ENCODE measurements at regions not wholly inside any gene's neighbourhood (a gene's known extent, or its start where the extent isn't known, plus 50 kb on each side); places are given as distances from the start of the nearest gene placed in this dataset.

DNA sequence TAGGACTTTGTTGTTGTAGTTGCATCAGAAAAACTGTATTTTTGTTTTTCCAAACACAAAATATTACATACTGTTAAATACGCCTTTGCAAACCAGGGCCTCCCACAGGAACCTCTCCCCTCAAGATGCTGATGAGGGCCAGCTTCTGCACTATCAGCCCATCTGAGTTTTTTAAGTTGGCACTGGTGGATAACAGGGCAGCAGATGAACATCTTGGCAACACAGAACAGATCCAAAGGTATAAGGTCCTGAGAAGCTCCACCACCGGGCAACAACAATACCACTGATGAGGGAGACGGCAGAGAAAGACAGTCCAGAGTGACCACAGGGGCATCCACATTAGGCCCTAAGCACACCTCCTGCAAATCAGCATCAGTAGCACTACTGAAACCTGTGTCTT, 177.7 kb downstream of the DLL1 start:
- no peak overlapping the region for H2BK12ac ChIP-seq (ENCODE audit: low read length)

GRCh38 chr6:170112583-170112860, 178.4 kb downstream of the DLL1 start:
- H3K4ac ChIP-seq (ENCODE audit: low read depth, low read length) = no peak overlapping the region
- no peak overlapping the region for H2BK5ac ChIP-seq (ENCODE audit: low read depth, low read length, poor library complexity)
- H3K4me2 ChIP-seq (ENCODE audit: low read length) = no peak overlapping the region
- H4K8ac ChIP-seq (ENCODE audit: low read depth, low read length) = no peak overlapping the region
- H3K4me1 ChIP-seq (ENCODE audit: control insufficient read depth in 1 of 2, insufficient read depth in 2 of 2, low read length in 2 of 2) = no peaks in the 10 kb centered on the region
- H3K4me3 ChIP-seq (ENCODE audit: low read depth, low read length) = no peak overlapping the region
- no peak overlapping the region for H2AK5ac ChIP-seq (ENCODE audit: low read length)
- H3K27ac ChIP-seq (ENCODE audit: low read depth, low read length) = no peak overlapping the region
- WGBS (ENCODE audit: extremely low coverage, insufficient coverage, insufficient read length) = no CpG with 5 or more reads among the region's 4 CpGs
- DNase-seq = no peak
- H3K79me1 ChIP-seq (ENCODE audit: low read length) = peaks cover 2% of the 10 kb centered on the region
- H3K27me3 ChIP-seq (ENCODE audit: insufficient read depth, low read length) = no peaks in the 10 kb centered on the region
- H2BK12ac ChIP-seq (ENCODE audit: low read length) = no peak overlapping the region
- H2AFZ ChIP-seq (ENCODE audit: insufficient read depth, low read length, poor library complexity) = no peak overlapping the region
- no peak overlapping the region for H4K91ac ChIP-seq (ENCODE audit: low read depth, low read length)
- no peak overlapping the region for H3K23ac ChIP-seq (ENCODE audit: low read length)
- no peak overlapping the region for H2BK120ac ChIP-seq (ENCODE audit: insufficient read depth, low read length, poor library complexity)
- no peak overlapping the region for H3K9ac ChIP-seq (ENCODE audit: low read length)
- no peak overlapping the region for H3K14ac ChIP-seq (ENCODE audit: low read length)
- H4K12ac ChIP-seq (ENCODE audit: low read depth, low read length) = no peak overlapping the region
- peaks cover 2% of the 10 kb centered on the region for H3K9me3 ChIP-seq (ENCODE audit: insufficient read depth, low read depth, low read length)
- H3K36me3 ChIP-seq (ENCODE audit: control insufficient read depth in 1 of 2, insufficient read depth in 2 of 2, low read length in 2 of 2) = no peaks in the 10 kb centered on the region
- H3K18ac ChIP-seq (ENCODE audit: low read length) = no peak overlapping the region
- H3K79me2 ChIP-seq (ENCODE audit: control insufficient read depth, insufficient read depth, low read length, poor library complexity) = no peaks in the 10 kb centered on the region

More for the DNA sequence above, 177.7 kb downstream of the DLL1 start:
- no CpG with 5 or more reads among the region's 3 CpGs for WGBS (ENCODE audit: extremely low coverage, insufficient coverage, insufficient read length)
- no peak for DNase-seq
- H3K4me2 ChIP-seq (ENCODE audit: low read length) = no peak overlapping the region
- peaks cover 2% of the 10 kb centered on the region for H3K79me1 ChIP-seq (ENCODE audit: low read length)
- H3K4me3 ChIP-seq (ENCODE audit: low read depth, low read length) = no peak overlapping the region
- no peaks in the 10 kb centered on the region for H3K79me2 ChIP-seq (ENCODE audit: control insufficient read depth, insufficient read depth, low read length, poor library complexity)
- no peak overlapping the region for H3K4ac ChIP-seq (ENCODE audit: low read depth, low read length)
- H3K27me3 ChIP-seq (ENCODE audit: insufficient read depth, low read length) = no peaks in the 10 kb centered on the region
- H3K36me3 ChIP-seq (ENCODE audit: control insufficient read depth in 1 of 2, insufficient read depth in 2 of 2, low read length in 2 of 2) = no peaks in the 10 kb centered on the region
- no peaks in the 10 kb centered on the region for H3K4me1 ChIP-seq (ENCODE audit: control insufficient read depth in 1 of 2, insufficient read depth in 2 of 2, low read length in 2 of 2)
- H3K9ac ChIP-seq (ENCODE audit: low read length) = no peak overlapping the region
- H3K23ac ChIP-seq (ENCODE audit: low read length) = no peak overlapping the region
- no peak overlapping the region for H2AFZ ChIP-seq (ENCODE audit: insufficient read depth, low read length, poor library complexity)
- H4K91ac ChIP-seq (ENCODE audit: low read depth, low read length) = no peak overlapping the region
- H4K12ac ChIP-seq (ENCODE audit: low read depth, low read length) = no peak overlapping the region
- H3K9me3 ChIP-seq (ENCODE audit: insufficient read depth, low read depth, low read length) = peaks cover 2% of the 10 kb centered on the region
- H2BK5ac ChIP-seq (ENCODE audit: low read depth, low read length, poor library complexity) = no peak overlapping the region
- H3K18ac ChIP-seq (ENCODE audit: low read length) = no peak overlapping the region
- H3K14ac ChIP-seq (ENCODE audit: low read length) = no peak overlapping the region
- no peak overlapping the region for H3K27ac ChIP-seq (ENCODE audit: low read depth, low read length)
- H4K8ac ChIP-seq (ENCODE audit: low read depth, low read length) = no peak overlapping the region
- H2AK5ac ChIP-seq (ENCODE audit: low read length) = no peak overlapping the region
- no peak overlapping the region for H2BK120ac ChIP-seq (ENCODE audit: insufficient read depth, low read length, poor library complexity)

DNA sequence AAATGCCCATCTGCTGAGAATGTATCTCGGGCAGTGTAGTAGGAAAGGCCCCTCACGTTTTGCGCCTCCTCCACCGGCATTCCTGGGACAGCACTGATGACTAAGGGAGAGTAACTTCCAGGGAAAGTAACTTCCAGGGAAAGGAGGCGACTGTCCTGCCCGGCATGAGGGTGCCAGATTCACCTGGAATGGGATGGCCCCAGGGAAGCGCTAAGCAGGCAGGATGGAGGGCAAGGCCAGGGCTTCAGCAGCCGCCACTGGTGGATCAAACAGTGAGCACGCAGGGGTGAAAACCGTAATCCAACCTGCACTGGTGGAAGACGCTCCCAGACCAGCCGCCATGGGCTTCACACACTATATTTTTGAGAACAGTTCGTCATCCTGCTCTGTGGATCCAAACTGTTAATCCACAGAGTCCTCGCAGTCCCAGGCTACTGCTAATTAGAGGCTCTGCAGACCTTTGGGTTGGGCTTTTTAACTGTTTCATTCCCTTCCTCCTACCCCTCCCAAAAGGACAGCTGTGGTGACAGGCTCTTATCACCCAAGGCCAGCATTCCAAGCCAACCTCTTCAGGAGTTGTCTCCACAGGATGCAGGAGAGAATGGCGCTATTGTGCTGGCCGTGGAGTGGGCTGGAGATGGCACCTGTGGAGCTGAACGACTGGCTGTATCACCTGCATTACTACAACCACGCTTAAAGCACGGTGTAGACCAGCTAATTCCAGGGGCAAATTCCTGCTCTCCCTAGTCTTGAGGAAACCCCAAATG, 178.9 kb downstream of the DLL1 start:
- H3K27me3 ChIP-seq (ENCODE audit: insufficient read depth, low read length) = no peaks in the 10 kb centered on the region
- H3K4me3 ChIP-seq (ENCODE audit: low read depth, low read length) = no peak overlapping the region
- no peak overlapping the region for H2BK12ac ChIP-seq (ENCODE audit: low read length)
- no peak overlapping the region for H3K14ac ChIP-seq (ENCODE audit: low read length)
- H3K4me1 ChIP-seq (ENCODE audit: control insufficient read depth in 1 of 2, insufficient read depth in 2 of 2, low read length in 2 of 2) = no peaks in the 10 kb centered on the region
- H2AK5ac ChIP-seq (ENCODE audit: low read length) = no peak overlapping the region
- H2BK120ac ChIP-seq (ENCODE audit: insufficient read depth, low read length, poor library complexity) = no peak overlapping the region
- H3K36me3 ChIP-seq (ENCODE audit: control insufficient read depth in 1 of 2, insufficient read depth in 2 of 2, low read length in 2 of 2) = no peaks in the 10 kb centered on the region
- H2AFZ ChIP-seq (ENCODE audit: insufficient read depth, low read length, poor library complexity) = no peak overlapping the region
- H3K79me1 ChIP-seq (ENCODE audit: low read length) = no peaks in the 10 kb centered on the region
- H4K12ac ChIP-seq (ENCODE audit: low read depth, low read length) = no peak overlapping the region
- WGBS (ENCODE audit: extremely low coverage, insufficient coverage, insufficient read length) = no CpG with 5 or more reads among the region's 19 CpGs
- H3K4me2 ChIP-seq (ENCODE audit: low read length) = no peak overlapping the region
- H3K9ac ChIP-seq (ENCODE audit: low read length) = no peak overlapping the region
- no peak overlapping the region for H3K18ac ChIP-seq (ENCODE audit: low read length)
- peaks cover 2% of the 10 kb centered on the region for H3K9me3 ChIP-seq (ENCODE audit: insufficient read depth, low read depth, low read length)
- DNase-seq = no peak
- no peak overlapping the region for H4K91ac ChIP-seq (ENCODE audit: low read depth, low read length)
- no peak overlapping the region for H4K8ac ChIP-seq (ENCODE audit: low read depth, low read length)
- no peaks in the 10 kb centered on the region for H3K79me2 ChIP-seq (ENCODE audit: control insufficient read depth, insufficient read depth, low read length, poor library complexity)
- no peak overlapping the region for H2BK5ac ChIP-seq (ENCODE audit: low read depth, low read length, poor library complexity)
- no peak overlapping the region for H3K27ac ChIP-seq (ENCODE audit: low read depth, low read length)
- no peak overlapping the region for H3K4ac ChIP-seq (ENCODE audit: low read depth, low read length)
- H3K23ac ChIP-seq (ENCODE audit: low read length) = no peak overlapping the region

DNA sequence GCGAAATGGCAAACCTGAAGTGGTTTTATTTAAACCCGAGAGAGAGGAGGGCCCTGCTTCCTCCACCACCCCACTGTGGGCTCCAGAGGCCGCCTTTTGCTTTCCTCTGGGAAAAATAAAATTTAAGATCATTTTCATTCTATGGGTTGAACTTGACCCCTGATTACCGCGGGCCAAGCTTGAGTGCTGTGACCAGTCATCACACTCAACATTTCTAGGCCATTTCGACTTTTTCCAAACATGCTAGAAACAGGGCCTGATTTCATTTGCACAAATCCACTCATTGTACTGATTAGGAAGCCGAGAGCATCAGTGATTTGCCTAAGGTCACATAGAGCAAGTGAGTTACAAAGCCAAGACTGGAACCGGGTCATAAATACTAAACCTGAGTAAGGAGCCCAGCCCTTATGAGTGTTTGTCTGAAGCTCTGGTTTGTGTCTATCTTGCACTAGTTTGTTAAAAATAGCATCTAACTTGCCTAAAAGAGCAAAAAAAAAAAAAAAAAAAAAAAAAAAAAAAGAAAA, 179.7 kb downstream of the DLL1 start:
- Histone ChIP-seq H2BK5ac (ENCODE audit: low read depth, low read length, poor library complexity) (no peak overlapping the region), H2BK120ac (ENCODE audit: insufficient read depth, low read length, poor library complexity) (no peak overlapping the region), H2AFZ (ENCODE audit: insufficient read depth, low read length, poor library complexity) (no peak overlapping the region), H3K4ac (ENCODE audit: low read depth, low read length) (no peak overlapping the region), H3K79me2 (ENCODE audit: control insufficient read depth, insufficient read depth, low read length, poor library complexity) (no peaks in the 10 kb centered on the region), H3K9me3 (ENCODE audit: insufficient read depth, low read depth, low read length) (peaks cover 2% of the 10 kb centered on the region), H3K4me2 (ENCODE audit: low read length) (no peak overlapping the region), H4K8ac (ENCODE audit: low read depth, low read length) (no peak overlapping the region), H3K27me3 (ENCODE audit: insufficient read depth, low read length) (no peaks in the 10 kb centered on the region), H3K4me3 (ENCODE audit: low read depth, low read length) (no peak overlapping the region), H3K79me1 (ENCODE audit: low read length) (no peaks in the 10 kb centered on the region), H3K9ac (ENCODE audit: low read length) (no peak overlapping the region), H3K27ac (ENCODE audit: low read depth, low read length) (no peak overlapping the region), H3K14ac (ENCODE audit: low read length) (no peak overlapping the region), H3K18ac (ENCODE audit: low read length) (no peak overlapping the region), H4K12ac (ENCODE audit: low read depth, low read length) (no peak overlapping the region), H4K91ac (ENCODE audit: low read depth, low read length) (no peak overlapping the region), H2AK5ac (ENCODE audit: low read length) (no peak overlapping the region), H3K23ac (ENCODE audit: low read length) (no peak overlapping the region), H3K4me1 (ENCODE audit: control insufficient read depth in 1 of 2, insufficient read depth in 2 of 2, low read length in 2 of 2) (no peaks in the 10 kb centered on the region), H2BK12ac (ENCODE audit: low read length) (no peak overlapping the region), H3K36me3 (ENCODE audit: control insufficient read depth in 1 of 2, insufficient read depth in 2 of 2, low read length in 2 of 2) (no peaks in the 10 kb centered on the region)
- DNase-seq = no peak
- no CpG with 5 or more reads among the region's 8 CpGs for WGBS (ENCODE audit: extremely low coverage, insufficient coverage, insufficient read length)

Measured in trophoblast cell (in vitro differentiated cells and primary cell).